H9 (cell line): ENCODE measurements at regions not wholly inside any gene's neighbourhood (a gene's known extent, or its start where the extent isn't known, plus 50 kb on each side); places are given as distances from the start of the nearest gene placed in this dataset.

ENCODE experiments used
- DNase-seq: peaks from one replicate; pipeline ENCODE4 v3.0.0-alpha.2; 2017
- H2AFZ ChIP-seq: one replicate; pipeline ENCODE4 v1.6.1; 2013; ENCODE audit warnings: mild to moderate bottlenecking, low read length, control low read depth, moderate library complexity
- H2AK5ac ChIP-seq: 2 replicates; pipeline ENCODE4 v1.6.1; 2013; ENCODE audit warnings: low read length, control low read depth, mixed read lengths; ENCODE audit not compliant: insufficient read length
- H2BK120ac ChIP-seq: one replicate; pipeline ENCODE4 v1.6.1; 2013; ENCODE audit warnings: low read depth, mild to moderate bottlenecking, low read length, control low read depth, inconsistent platforms; ENCODE audit not compliant: poor library complexity, severe bottlenecking
- H2BK12ac ChIP-seq: 2 replicates; pipeline ENCODE4 v1.6.1; 2013; ENCODE audit warnings: low read length, control low read depth, mixed read lengths, low read depth; ENCODE audit not compliant: insufficient read length
- H2BK15ac ChIP-seq: 2 replicates; pipeline ENCODE4 v1.6.1; 2013; ENCODE audit warnings: low read depth, low read length, control low read depth
- H2BK20ac ChIP-seq: one replicate; pipeline ENCODE4 v1.6.1; 2013; ENCODE audit warnings: low read depth, mild to moderate bottlenecking, low read length, control low read depth, inconsistent platforms; ENCODE audit not compliant: poor library complexity, severe bottlenecking
- H2BK5ac ChIP-seq: 2 replicates; pipeline ENCODE4 v1.6.1; 2013; ENCODE audit warnings: low read length, control low read depth, mixed read lengths; ENCODE audit not compliant: insufficient read length
- H3K14ac ChIP-seq: 2 replicates; pipeline ENCODE4 v1.6.1; 2013; ENCODE audit warnings: low read length, control low read depth; ENCODE audit not compliant: insufficient read depth
- H3K18ac ChIP-seq: 2 replicates; pipeline ENCODE4 v1.6.1; 2013; ENCODE audit warnings: low read depth, mild to moderate bottlenecking, mixed read lengths, low read length, control low read depth; ENCODE audit not compliant: insufficient read length
- H3K23ac ChIP-seq: 2 replicates; pipeline ENCODE4 v1.6.1; 2013; ENCODE audit warnings: low read length, control low read depth, mixed read lengths, low read depth; ENCODE audit not compliant: insufficient read length
- H3K23me2 ChIP-seq: 2 replicates; pipeline ENCODE4 v1.6.1; 2013; ENCODE audit warnings: low read depth, mild to moderate bottlenecking, mixed read lengths, low read length, control low read depth; ENCODE audit not compliant: insufficient read length, poor library complexity, severe bottlenecking
- H3K27ac ChIP-seq: 2 replicates; pipeline ENCODE4 v1.5.1; 2013; ENCODE audit warnings: low read length, control low read depth, mixed read lengths, low read depth; ENCODE audit not compliant: insufficient read length
- H3K27me3 ChIP-seq: 2 replicates; pipeline ENCODE4 v1.6.1; 2013; ENCODE audit warnings: low read length, control low read depth, inconsistent platforms; ENCODE audit not compliant: insufficient read depth
- H3K4ac ChIP-seq: 2 replicates; pipeline ENCODE4 v1.6.1; 2013; ENCODE audit warnings: low read depth, mild to moderate bottlenecking, control low read depth, inconsistent platforms, low read length, moderate library complexity
- H3K4me1 ChIP-seq: 2 replicates; pipeline ENCODE4 v1.6.1; 2013; ENCODE audit warnings: low read length, control low read depth, inconsistent platforms; ENCODE audit not compliant: insufficient read depth
- H3K4me2 ChIP-seq: 2 replicates; pipeline ENCODE4 v1.6.1; 2013; ENCODE audit warnings: low read length, control low read depth, mixed read lengths; ENCODE audit not compliant: insufficient read length, insufficient read depth
- H3K56ac ChIP-seq: 2 replicates; pipeline ENCODE4 v1.6.1; 2013; ENCODE audit warnings: low read depth, mild to moderate bottlenecking, mixed read lengths, low read length, control low read depth; ENCODE audit not compliant: insufficient read length
- H3K79me1 ChIP-seq: 2 replicates; pipeline ENCODE4 v1.6.1; 2013; ENCODE audit warnings: low read depth, mild to moderate bottlenecking, moderate library complexity, low read length, control low read depth, inconsistent platforms; ENCODE audit not compliant: insufficient read depth, poor library complexity, severe bottlenecking
- H3K79me2 ChIP-seq: 2 replicates; pipeline ENCODE4 v1.6.1; 2013; ENCODE audit warnings: low read length, control low read depth, inconsistent platforms; ENCODE audit not compliant: insufficient read depth
- H3K9ac ChIP-seq: 2 replicates; pipeline ENCODE4 v1.6.1; 2013; ENCODE audit warnings: low read length, control low read depth, mixed read lengths; ENCODE audit not compliant: insufficient read length; ENCODE audit errors: extremely low read depth
- H3K9me3 ChIP-seq: one replicate; pipeline ENCODE4 v1.6.1; 2013; ENCODE audit warnings: low read depth, low read length, inconsistent platforms; ENCODE audit not compliant: control insufficient read depth
- H3T11ph ChIP-seq: one replicate; pipeline ENCODE4 v1.6.1; 2013; ENCODE audit warnings: mild to moderate bottlenecking, low read length, control low read depth, inconsistent platforms
- H4K20me1 ChIP-seq: one replicate; pipeline ENCODE4 v1.6.1; 2013; ENCODE audit not compliant: control insufficient read depth, insufficient read length, insufficient read depth
- H4K5ac ChIP-seq: 2 replicates; pipeline ENCODE4 v1.6.1; 2013; ENCODE audit warnings: low read depth, mild to moderate bottlenecking, mixed read lengths, low read length, control low read depth; ENCODE audit not compliant: insufficient read length
- H4K8ac ChIP-seq: replicated peaks from 2 replicates; pipeline ENCODE4 v1.6.1; 2013; ENCODE audit warnings: low read length, control low read depth, mixed read lengths, low read depth; ENCODE audit not compliant: insufficient read length
- H4K91ac ChIP-seq: 2 replicates; pipeline ENCODE4 v1.6.1; 2013; ENCODE audit warnings: low read depth, mild to moderate bottlenecking, moderate library complexity, mixed read lengths, low read length, control low read depth; ENCODE audit not compliant: insufficient read length
- H3K27ac Mint-ChIP-seq, 3 experiments: 2 replicates in 2 of 3; 3 replicates in 1 of 3; pipeline ENCODE4 v1.8.0; 2020 to 2021; ENCODE audit warnings: mixed read lengths in 3 of 3, mild to moderate bottlenecking in 1 of 3, moderate library complexity in 1 of 3
- H3K27me3 Mint-ChIP-seq: 2 replicates; pipeline ENCODE4 v1.8.0; 2021; ENCODE audit warnings: low read depth, mild to moderate bottlenecking, moderate library complexity, mixed read lengths
- H3K36me3 Mint-ChIP-seq, 3 experiments: 2 replicates in 2 of 3; 3 replicates in 1 of 3; pipeline ENCODE4 v1.8.0; 2020 to 2021; ENCODE audit warnings: low read depth in 3 of 3, mixed read lengths in 3 of 3; ENCODE audit not compliant: insufficient read depth in 1 of 3
- H3K4me1 Mint-ChIP-seq, 2 experiments: 2 replicates each; pipeline ENCODE4 v1.8.0; 2020; ENCODE audit warnings: mixed read lengths in 2 of 2
- H3K4me3 Mint-ChIP-seq, 2 experiments: 2 replicates in 1 of 2; 3 replicates in 1 of 2; pipeline ENCODE4 v1.8.0; 2020 to 2021; ENCODE audit warnings: mild to moderate bottlenecking in 2 of 2, mixed read lengths in 2 of 2, moderate library complexity in 1 of 2
- H3K9me3 Mint-ChIP-seq, 2 experiments: 2 replicates in 1 of 2; 3 replicates in 1 of 2; pipeline ENCODE4 v1.8.0; 2020; ENCODE audit warnings: mild to moderate bottlenecking in 2 of 2, mixed read lengths in 2 of 2, moderate library complexity in 1 of 2
- CTCF ChIP-seq: fragments of 200-600 bp; sonication (generic); conservative IDR thresholded peaks from 3 replicates; pipeline ENCODE4 v1.8.0; 2021; ENCODE audit warnings: antibody characterized with exemption, mild to moderate bottlenecking
- WGBS: extraction: QIAGEN DNeasy Blood & Tissue Kit; methylation state at CpG from one replicate; pipeline ENCODE4 v1.1.7; 2013; ENCODE audit warnings: missing lambda C conversion rate, low lambda C conversion rate, mixed read lengths; ENCODE audit not compliant: insufficient read length; ENCODE audit errors: extremely low coverage; 5-methylcytosine and 5-hydroxymethylcytosine counted together

- H3K9me3 Mint-ChIP-seq, result peaks cover 3 to 4% of the 10 kb centered on the region in 2 experiments; a peak in 3 of 5 replicates
- Histone ChIP-seq H2BK20ac (no peak overlapping the region), H3K23ac (no peak overlapping the region), H3K9me3 (no peaks in the 10 kb centered on the region), H4K20me1 (no peaks in the 10 kb centered on the region), H4K91ac (no peak overlapping the region), H3K4me1 (no peaks in the 10 kb centered on the region), H2BK12ac (no peak overlapping the region), H3K79me1 (no peaks in the 10 kb centered on the region), H3T11ph (no peak overlapping the region), H3K14ac (no peak overlapping the region), H4K8ac (no peak overlapping the region), H3K18ac (no peak overlapping the region), H3K56ac (no peak overlapping the region), H2AFZ (no peak overlapping the region), H2BK120ac (no peak overlapping the region), H3K4me2 (no peak overlapping the region), H2BK15ac (no peak overlapping the region), H3K23me2 (no peaks in the 10 kb centered on the region), H3K79me2 (no peaks in the 10 kb centered on the region), H2BK5ac (no peak overlapping the region), H3K4ac (no peak overlapping the region), H3K27ac (no peak overlapping the region), H2AK5ac (no peak overlapping the region), H3K9ac (no peak overlapping the region), H3K27me3 (no peaks in the 10 kb centered on the region), H4K5ac (no peak overlapping the region)
- no CpG with 5 or more reads among the region's 4 CpGs for WGBS
- H3K27ac Mint-ChIP-seq, result no peak overlapping the region
- DNase-seq, result no peak
- H3K4me1 Mint-ChIP-seq, result no peaks in the 10 kb centered on the region
- no peaks in the 10 kb centered on the region; a peak in 2 of 7 replicates for H3K36me3 Mint-ChIP-seq
- no peak overlapping the region for H3K4me3 Mint-ChIP-seq
- TF ChIP-seq CTCF, result no peak
- H3K27me3 Mint-ChIP-seq, result no peaks in the 10 kb centered on the region
Observed at GRCh38 chr2:114085992-114086391, 196.1 kb downstream of the ACTR3 start.
